Mammary epithelial cell (primary cell): ENCODE measurements at regions not wholly inside any gene's neighbourhood (a gene's known extent, or its start where the extent isn't known, plus 50 kb on each side); places are given as distances from the start of the nearest gene placed in this dataset.

Experiments
- CTCF ChIP-seq, 2 donors: IDR thresholded peaks in 1 of 2; conservative IDR thresholded peaks in 1 of 2; 2 replicates each; pipeline ENCODE4 v1.5.1; 2011 to 2012; ENCODE audit warnings: inconsistent platforms in 2 of 2, low read length in 2 of 2, mild to moderate bottlenecking in 2 of 2, control low read depth in 1 of 2, low read depth in 1 of 2; ENCODE audit not compliant: insufficient read depth in 1 of 2; ENCODE audit errors: extremely low read depth in 1 of 2
- EZH2 ChIP-seq: IDR thresholded peaks from 2 replicates; pipeline ENCODE4 v1.6.1; 2012; ENCODE audit warnings: low read length, inconsistent platforms, borderline replicate concordance

DNA sequence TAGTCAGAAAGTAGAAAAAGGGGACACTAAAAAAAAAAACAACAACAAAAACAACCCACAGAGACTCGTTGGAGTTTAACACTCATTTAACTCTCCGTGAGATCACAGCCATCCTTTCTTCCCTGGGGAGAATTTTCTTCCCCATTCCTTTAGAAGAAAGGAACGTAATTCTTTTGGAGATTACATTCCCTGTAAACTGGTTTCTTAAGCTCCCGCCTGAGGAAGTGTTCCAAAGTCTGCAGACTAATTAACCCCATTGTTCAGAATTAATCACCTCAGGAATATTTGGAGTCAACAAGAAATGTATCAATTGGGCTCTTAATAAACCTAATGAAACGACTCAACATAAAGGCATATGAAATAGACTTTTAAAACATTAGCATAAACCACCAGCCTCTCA is 228.2 kb upstream of the CSF3R start:
- TF ChIP-seq CTCF (conservative IDR thresholded peaks at IDR 0.05 in 1 of 2, IDR thresholded peaks at IDR 0.05 in 1 of 2; ENCODE audit: extremely low read depth in 1 of 2, insufficient read depth in 1 of 2, low read depth in 1 of 2, low read length in 2 of 2) (no peak), EZH2 (no peak)
